HTR-8/SVneo (cell line): ENCODE measurements at regions not wholly inside any gene's neighbourhood (a gene's known extent, or its start where the extent isn't known, plus 50 kb on each side); places are given as distances from the start of the nearest gene placed in this dataset.
"Not testable (repeated sequence)": the region's sequence is repeated elsewhere in the genome, so short reads cannot be mapped to it uniquely, and the experiment has no call there.

Experiments used
- DNase-seq: peaks from one replicate; pipeline ENCODE4 v3.0.0; 2011; ENCODE audit warnings: low spot score, mixed read lengths; ENCODE audit not compliant: insufficient read length
- FAIRE-seq: peaks from 2 replicates; lab custom pipeline; 2011; peaks lifted over from hg19 to GRCh38; lab: Jason Lieb, UNC

- DNase-seq, FAIRE-seq: not testable (repeated sequence)
These were observed 235.0 kb downstream of the POTED start for GRCh38 chr21:13844574-13844973.

- DNase-seq, FAIRE-seq: not testable (repeated sequence)
These were observed 233.5 kb downstream of the POTED start for GRCh38 chr21:13843081-13843480.

GRCh38 chr21:13827666-13828065 is 218.1 kb downstream of the POTED start:
- FAIRE-seq, DNase-seq: not testable (repeated sequence)

DNA sequence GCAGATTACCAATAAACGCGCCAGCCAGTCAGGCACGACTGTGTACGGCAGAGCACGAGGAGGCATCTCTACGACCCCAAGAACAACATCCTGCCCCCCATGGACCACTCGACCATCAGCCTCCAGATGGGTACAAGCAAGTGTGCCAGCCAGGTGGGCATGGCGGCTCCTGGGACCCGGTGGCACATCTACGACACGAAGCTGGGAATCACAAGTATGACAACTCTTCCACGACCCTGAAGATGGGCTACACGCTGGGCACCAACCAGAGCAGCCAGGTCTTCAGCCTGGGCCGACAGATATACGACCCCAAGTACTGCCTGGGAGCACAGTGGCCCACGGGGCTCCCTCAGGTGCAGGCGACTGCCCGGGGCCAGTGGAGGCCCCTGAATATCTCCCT is 217.6 kb downstream of the POTED start:
- FAIRE-seq (no peak), DNase-seq (no peak)

DNA sequence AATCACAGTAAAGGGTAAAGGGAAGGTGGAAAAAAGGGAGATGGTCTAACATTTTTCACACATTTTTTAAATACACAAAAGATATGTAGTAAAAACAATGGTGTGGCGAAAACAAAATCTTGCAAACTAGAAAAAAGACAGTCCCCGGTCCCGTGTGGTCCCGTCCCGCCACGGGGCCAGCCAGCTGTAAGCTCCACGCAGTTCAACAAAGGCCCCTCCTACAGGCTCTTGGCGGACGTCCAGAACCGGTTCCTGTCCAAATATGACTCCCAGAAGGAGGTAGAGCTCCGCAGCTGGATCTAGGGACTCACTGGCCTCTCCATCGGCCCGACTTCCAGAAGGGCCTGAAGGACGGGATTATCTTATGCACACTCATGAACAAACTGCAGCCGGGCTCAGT is 216.9 kb downstream of the POTED start:
- not testable (repeated sequence) for FAIRE-seq, DNase-seq

DNA sequence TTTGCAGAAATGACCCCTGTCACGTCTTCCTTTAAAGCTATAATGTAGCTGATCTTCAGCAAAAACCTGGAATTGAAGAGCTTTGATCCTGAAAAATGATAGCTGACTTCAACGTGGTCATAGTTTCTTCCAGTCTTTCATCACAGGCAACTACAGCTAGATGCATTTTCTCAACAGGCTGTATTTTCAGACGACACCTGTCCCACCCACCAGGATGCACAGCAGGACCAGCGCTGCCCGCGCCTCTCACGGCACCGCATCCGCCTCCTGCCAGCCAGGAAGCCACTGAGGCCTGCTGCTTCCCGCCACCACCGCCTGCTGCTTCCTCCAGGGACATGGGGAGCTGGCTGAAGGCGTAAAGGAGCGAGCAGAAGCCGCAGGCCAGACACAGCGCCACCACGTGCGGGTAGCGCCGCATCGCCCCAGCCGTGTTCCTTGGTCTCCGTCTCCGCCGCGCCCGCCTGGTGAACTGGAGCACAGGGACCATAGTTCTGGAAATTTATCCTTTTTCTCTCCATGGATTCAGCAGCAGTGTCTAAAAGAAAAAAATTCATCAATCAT is 215.7 kb downstream of the POTED start:
- DNase-seq, FAIRE-seq: not testable (repeated sequence)

- not testable (repeated sequence) for DNase-seq, FAIRE-seq
These were observed 210.7 kb downstream of the POTED start for GRCh38 chr21:13820286-13820685.

- FAIRE-seq: not testable (repeated sequence)
These were observed 202.6 kb downstream of the POTED start for GRCh38 chr21:13812191-13812590.

DNA sequence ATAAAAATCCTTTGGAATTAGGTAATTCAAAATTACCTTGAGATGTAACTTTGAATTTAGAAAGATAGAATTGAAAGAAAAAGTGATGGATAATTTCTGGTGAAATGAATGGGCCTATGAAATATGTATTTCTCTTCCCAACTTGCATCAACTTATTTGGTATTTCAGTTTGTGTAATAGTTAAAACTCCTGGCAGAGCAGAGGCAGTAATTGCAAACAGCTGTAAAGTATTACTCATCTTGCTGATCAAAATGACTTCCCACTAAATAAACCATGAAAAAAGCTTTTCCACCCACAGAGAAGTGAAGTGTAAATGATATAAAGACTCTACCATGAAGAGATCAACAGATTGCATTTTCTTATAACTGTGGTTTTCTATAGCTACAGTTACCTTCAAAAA is 201.0 kb downstream of the POTED start:
- not testable (repeated sequence) for FAIRE-seq, DNase-seq

More at GRCh38 chr21:13812191-13812590, 202.6 kb downstream of the POTED start:
- DNase-seq: not testable (repeated sequence)

DNA sequence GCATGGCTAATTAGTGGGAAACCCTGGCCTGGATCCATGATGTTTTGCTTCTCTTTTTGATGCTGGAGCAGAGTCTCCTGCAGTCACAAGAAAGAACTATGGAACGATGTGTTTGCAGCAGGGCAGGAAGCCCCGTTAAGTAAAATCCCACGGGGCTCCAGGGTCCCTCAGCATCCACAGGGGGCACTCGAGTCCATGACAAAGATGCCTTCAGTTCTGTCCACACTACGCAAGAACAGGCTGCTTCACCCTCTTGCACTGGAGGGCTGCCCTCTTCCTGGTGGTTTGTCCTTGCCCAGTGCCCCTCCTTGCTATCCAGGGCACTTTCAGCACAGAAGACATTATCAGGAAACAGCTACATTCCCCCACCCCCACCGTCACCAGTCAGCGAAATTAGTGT is 196.9 kb downstream of the POTED start:
- FAIRE-seq, DNase-seq: not testable (repeated sequence)

DNA sequence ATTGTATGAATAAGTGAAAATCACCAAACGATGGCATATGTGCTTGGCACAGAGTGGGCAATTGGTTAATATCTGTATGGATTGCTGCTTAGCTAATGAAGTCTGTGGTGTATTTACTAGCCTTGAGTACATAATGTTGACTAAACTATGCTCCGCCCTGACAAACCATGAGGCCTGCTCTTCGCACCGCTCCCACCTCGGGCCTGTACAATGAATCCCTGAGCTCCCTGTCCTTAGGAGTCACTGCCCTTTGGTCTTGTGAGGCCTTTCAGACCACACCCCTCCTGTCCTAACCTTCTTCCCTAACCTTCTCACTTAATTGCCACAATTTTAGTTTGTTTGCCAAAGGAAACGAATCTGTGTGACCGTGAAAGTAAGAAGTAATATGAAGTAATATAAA is 193.2 kb downstream of the POTED start:
- not testable (repeated sequence) for DNase-seq, FAIRE-seq
